Activated B cell treated with CpG ODN at 0.5 μM for 24 hours (primary cell): ENCODE measurements at regions not wholly inside any gene's neighbourhood (a gene's known extent, or its start where the extent isn't known, plus 50 kb on each side); places are given as distances from the start of the nearest gene placed in this dataset.

Experiments
- ATAC-seq: fragments of 200-7000 bp; cut with Tn5 transposase; one replicate; pipeline ENCODE4 v1.10.0; 2021; ENCODE audit warnings: low read depth, mild to moderate bottlenecking, moderate library complexity
- CTCF ChIA-PET: fragments of 350-600 bp; sonication (Branson Sonifier 250); formaldehyde crosslinking; loops from one replicate; lab custom pipeline; 2021; ENCODE audit warnings: antibody characterized with exemption; lab: Charles Lee
- POLR2A ChIA-PET: fragments of 350-600 bp; sonication (Branson Sonifier 250); formaldehyde crosslinking; loops from one replicate; lab custom pipeline; 2021; ENCODE audit warnings: antibody characterized with exemption; lab: Charles Lee
- DNase-seq: peaks from one replicate; pipeline ENCODE4 v3.0.0; 2022
- H3K27ac Mint-ChIP-seq: one replicate; pipeline ENCODE4 v1.8.0; 2020; ENCODE audit warnings: mixed read lengths
- H3K27me3 Mint-ChIP-seq: one replicate; pipeline ENCODE4 v1.8.0; 2021; ENCODE audit warnings: mixed read lengths
- H3K36me3 Mint-ChIP-seq: one replicate; pipeline ENCODE4 v1.8.0; 2021; ENCODE audit warnings: low read depth, mixed read lengths
- H3K4me1 Mint-ChIP-seq: one replicate; pipeline ENCODE4 v1.8.0; 2021; ENCODE audit warnings: mixed read lengths
- H3K4me3 Mint-ChIP-seq: one replicate; pipeline ENCODE4 v1.8.0; 2020; ENCODE audit warnings: mild to moderate bottlenecking, mixed read lengths
- H3K9me3 Mint-ChIP-seq: one replicate; pipeline ENCODE4 v1.8.0; 2020; ENCODE audit warnings: mixed read lengths
- CTCF ChIP-seq: fragments of 200-600 bp; IDR thresholded peaks from one replicate; pipeline ENCODE4 v1.8.0; 2022; ENCODE audit warnings: antibody characterized with exemption, mild to moderate bottlenecking
- intact Hi-C: fragments of 100-400 bp; cut with micrococcal nuclease; formaldehyde crosslinking; loops from one replicate; pipeline ENCODE4 v1.15.1; 2024

DNA sequence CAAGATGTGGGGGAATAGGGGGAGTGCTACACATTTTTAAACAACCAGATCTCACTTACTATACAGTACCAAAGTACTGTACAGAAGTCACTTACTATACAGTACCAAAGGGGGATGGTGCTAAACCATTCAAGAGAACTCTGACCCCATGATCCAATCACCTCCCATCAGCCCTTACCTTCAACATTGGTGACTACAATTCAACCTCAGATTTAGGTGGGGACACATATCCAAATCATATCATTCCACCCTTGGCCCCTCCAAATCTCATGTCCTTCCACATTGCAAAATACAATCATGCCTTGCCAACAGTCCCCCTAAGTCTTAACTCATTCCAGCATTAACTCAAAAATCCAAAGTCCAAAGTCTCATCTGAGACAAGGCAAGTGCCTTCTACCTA, 49.9 kb upstream of the CD2AP start:
- DNase-seq (no peak), ATAC-seq (no peak)
- ChIA-PET CTCF (no interaction called here), POLR2A (no interaction called here)
- Mint-ChIP-seq H3K36me3 (no peaks in the 10 kb centered on the region), H3K4me1 (no peaks in the 10 kb centered on the region), H3K27ac (no peak overlapping the region), H3K9me3 (peaks cover 23% of the 10 kb centered on the region), H3K4me3 (no peak overlapping the region), H3K27me3 (peaks cover 2% of the 10 kb centered on the region)
- TF ChIP-seq CTCF = no peak
- intact Hi-C loops = no loop called here
